GM21717 (cell line): ENCODE measurements at regions not wholly inside any gene's neighbourhood (a gene's known extent, or its start where the extent isn't known, plus 50 kb on each side); places are given as distances from the start of the nearest gene placed in this dataset.

Source experiments
- ATAC-seq: cut with Tn5 transposase; IDR thresholded peaks from one replicate; pipeline ENCODE4 v1.9.1; 2021; ENCODE audit warnings: mild to moderate bottlenecking, moderate library complexity; ENCODE audit not compliant: unreplicated experiment

GRCh38 chr1:217214551-217214950 is 416.3 kb downstream of the GPATCH2 start:
- no peak for ATAC-seq

GRCh38 chr1:217211486-217211885 is 419.4 kb downstream of the GPATCH2 start:
- ATAC-seq = peak; percentile 83

- no peak for ATAC-seq
These were observed 425.3 kb downstream of the GPATCH2 start for GRCh38 chr1:217205578-217205977.

GRCh38 chr1:217196616-217197015 is 434.3 kb downstream of the GPATCH2 start:
- no peak for ATAC-seq

- no peak for ATAC-seq
These were observed 437.7 kb downstream of the GPATCH2 start for GRCh38 chr1:217193151-217193550.

- no peak for ATAC-seq
These were observed 439.4 kb downstream of the GPATCH2 start for GRCh38 chr1:217191441-217191840.

- ATAC-seq = no peak
These were observed 440.5 kb downstream of the GPATCH2 start for GRCh38 chr1:217190359-217190758.

GRCh38 chr1:217189362-217189761 is 441.5 kb downstream of the GPATCH2 start:
- no peak for ATAC-seq

GRCh38 chr1:217188280-217189237 is 442.3 kb downstream of the GPATCH2 start:
- ATAC-seq = no peak

GRCh38 chr1:217186664-217187063 is 444.2 kb downstream of the GPATCH2 start:
- ATAC-seq = no peak

GRCh38 chr1:217184854-217185253 is 446.0 kb downstream of the GPATCH2 start:
- ATAC-seq = no peak

- ATAC-seq = no peak
These were observed 447.9 kb downstream of the GPATCH2 start for GRCh38 chr1:217182992-217183391.

GRCh38 chr1:217181756-217182155 is 449.1 kb downstream of the GPATCH2 start:
- ATAC-seq = no peak

- ATAC-seq = no peak
These were observed 449.6 kb downstream of the GPATCH2 start for GRCh38 chr1:217181176-217181746.

- no peak for ATAC-seq
These were observed 450.4 kb downstream of the GPATCH2 start for GRCh38 chr1:217180443-217180842.

GRCh38 chr1:217164403-217164802 is 441.2 kb upstream of the ESRRG start:
- no peak for ATAC-seq

- ATAC-seq = no peak
These were observed 430.1 kb upstream of the ESRRG start for GRCh38 chr1:217153361-217153760.

- no peak for ATAC-seq
These were observed 427.1 kb upstream of the ESRRG start for GRCh38 chr1:217150366-217150765.

- ATAC-seq = no peak
These were observed 426.6 kb upstream of the ESRRG start for GRCh38 chr1:217149791-217150190.

GRCh38 chr1:217141711-217142110 is 418.5 kb upstream of the ESRRG start:
- ATAC-seq = no peak

- ATAC-seq = no peak
These were observed 417.0 kb upstream of the ESRRG start for GRCh38 chr1:217140041-217140901.
